Fibroblast of pulmonary artery (primary cell): ENCODE measurements at regions not wholly inside any gene's neighbourhood (a gene's known extent, or its start where the extent isn't known, plus 50 kb on each side); places are given as distances from the start of the nearest gene placed in this dataset.

Experiments
- DNase-seq: peaks from one replicate; pipeline ENCODE4 v3.0.0-alpha.2; 2010; ENCODE audit warnings: low read depth
- H3K4me3 ChIP-seq: replicated peaks from 2 replicates; pipeline ENCODE4 v1.5.1; 2011; ENCODE audit warnings: low read depth, mild to moderate bottlenecking, control low read depth, low read length, moderate library complexity
- TF ChIP-seq, protein P1 (sequence below): IDR thresholded peaks from 2 replicates; pipeline ENCODE4 v1.5.1; 2011; ENCODE audit warnings: mild to moderate bottlenecking, control low read depth, low read length, inconsistent platforms; ENCODE audit errors: missing control alignments

DNA sequence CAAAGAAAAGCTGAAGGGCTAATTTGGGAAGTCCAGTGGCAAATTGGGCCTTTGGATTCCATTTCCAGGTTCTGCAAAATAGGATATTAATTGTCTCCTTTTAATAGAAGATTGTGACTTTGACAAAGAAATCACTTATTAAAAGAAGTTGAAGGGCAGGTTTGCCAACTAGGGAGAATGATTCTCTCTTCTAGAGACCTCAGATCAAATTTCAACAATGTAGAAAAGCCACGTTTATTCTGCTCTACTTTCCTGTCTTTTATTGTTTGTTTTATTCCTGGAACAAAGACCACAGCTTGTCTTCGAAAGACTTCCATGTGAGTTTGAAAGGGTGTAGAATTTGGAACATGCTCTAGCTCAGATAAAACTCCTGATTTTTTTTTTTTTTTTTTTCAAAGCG is 65.5 kb upstream of the PRL start:
- no peak for DNase-seq
- H3K4me3 ChIP-seq, result no peak overlapping the region
- TF ChIP-seq, protein P1, sequence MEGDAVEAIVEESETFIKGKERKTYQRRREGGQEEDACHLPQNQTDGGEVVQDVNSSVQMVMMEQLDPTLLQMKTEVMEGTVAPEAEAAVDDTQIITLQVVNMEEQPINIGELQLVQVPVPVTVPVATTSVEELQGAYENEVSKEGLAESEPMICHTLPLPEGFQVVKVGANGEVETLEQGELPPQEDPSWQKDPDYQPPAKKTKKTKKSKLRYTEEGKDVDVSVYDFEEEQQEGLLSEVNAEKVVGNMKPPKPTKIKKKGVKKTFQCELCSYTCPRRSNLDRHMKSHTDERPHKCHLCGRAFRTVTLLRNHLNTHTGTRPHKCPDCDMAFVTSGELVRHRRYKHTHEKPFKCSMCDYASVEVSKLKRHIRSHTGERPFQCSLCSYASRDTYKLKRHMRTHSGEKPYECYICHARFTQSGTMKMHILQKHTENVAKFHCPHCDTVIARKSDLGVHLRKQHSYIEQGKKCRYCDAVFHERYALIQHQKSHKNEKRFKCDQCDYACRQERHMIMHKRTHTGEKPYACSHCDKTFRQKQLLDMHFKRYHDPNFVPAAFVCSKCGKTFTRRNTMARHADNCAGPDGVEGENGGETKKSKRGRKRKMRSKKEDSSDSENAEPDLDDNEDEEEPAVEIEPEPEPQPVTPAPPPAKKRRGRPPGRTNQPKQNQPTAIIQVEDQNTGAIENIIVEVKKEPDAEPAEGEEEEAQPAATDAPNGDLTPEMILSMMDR, result no peak

DNA sequence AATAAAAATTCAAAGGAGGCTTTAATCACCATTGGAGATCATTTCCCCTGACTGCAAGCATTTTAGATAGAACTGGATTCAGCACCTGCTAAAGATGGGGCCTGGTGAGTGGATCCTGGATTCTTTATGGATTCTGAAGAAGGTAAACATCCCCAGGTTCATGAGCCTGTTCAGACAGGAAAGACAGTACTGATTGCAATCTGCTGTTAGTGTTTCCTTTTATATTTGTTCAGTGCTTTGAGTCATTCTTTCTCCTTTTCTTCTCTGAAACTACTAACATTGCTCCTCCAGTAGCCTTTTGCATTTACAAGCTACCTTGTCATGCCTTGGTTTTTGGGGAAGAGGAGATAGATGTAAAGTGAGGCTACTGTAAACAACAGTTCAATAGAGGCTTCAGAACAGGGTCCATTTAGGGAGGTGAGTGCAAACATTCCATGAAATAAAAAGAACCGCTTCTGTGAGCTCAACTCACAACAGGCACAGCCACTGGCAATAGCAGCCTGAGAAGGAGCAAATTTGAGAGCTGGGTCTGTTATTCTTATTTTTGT is 66.4 kb upstream of the PRL start:
- no peak for DNase-seq
- TF ChIP-seq, protein P1, result no peak

GRCh38 chr6:22363714-22364239 is 66.9 kb upstream of the PRL start:
- TF ChIP-seq, protein P1, result no peak
- H3K4me3 ChIP-seq, result no peak overlapping the region
- no peak for DNase-seq

More for the DNA sequence above, 66.4 kb upstream of the PRL start:
- no peak overlapping the region for H3K4me3 ChIP-seq

DNA sequence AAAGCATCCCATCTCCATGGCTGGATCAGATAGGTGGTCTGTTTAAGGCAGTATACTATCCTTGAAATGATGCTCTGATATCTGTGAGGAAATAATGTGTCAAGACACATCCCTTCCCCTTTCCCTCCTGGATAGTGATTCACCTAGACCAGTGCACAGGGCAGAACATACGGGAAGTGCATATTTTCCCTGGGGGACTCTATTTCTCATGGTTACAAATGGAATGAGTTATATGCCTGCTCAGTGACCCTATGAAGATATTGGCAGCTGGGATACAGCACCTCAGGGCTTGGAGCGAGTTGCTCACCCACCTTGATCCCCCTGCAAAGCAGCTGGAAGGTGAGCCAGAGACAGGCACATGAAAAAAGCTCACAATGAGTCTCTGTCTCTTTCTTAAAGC is 67.5 kb upstream of the PRL start:
- DNase-seq, result no peak
- H3K4me3 ChIP-seq, result no peak overlapping the region
- TF ChIP-seq, protein P1, result no peak

DNA sequence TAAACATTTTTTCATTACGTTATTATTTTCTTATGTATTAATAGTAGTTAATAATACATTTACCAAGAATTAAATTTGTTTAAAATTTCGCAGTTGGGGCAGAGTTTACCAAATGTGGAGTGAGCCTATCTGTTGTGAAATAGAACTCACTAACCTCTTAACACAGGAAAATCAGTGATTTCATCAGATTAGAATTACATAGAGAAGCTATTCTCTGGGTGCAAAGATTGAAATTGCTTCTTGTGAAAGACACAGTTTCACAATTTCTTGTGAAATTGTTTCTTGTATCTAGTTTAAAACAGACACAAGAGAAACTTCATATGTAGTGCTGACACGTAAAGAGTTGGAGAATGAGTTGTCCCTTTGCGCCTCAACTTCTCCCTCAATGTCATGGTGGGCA is 69.4 kb upstream of the PRL start:
- peak; percentile 30 for DNase-seq
- H3K4me3 ChIP-seq, result no peak overlapping the region
- TF ChIP-seq, protein P1, result no peak

GRCh38 chr6:22367346-22367745 is 70.5 kb upstream of the PRL start:
- H3K4me3 ChIP-seq, result no peak overlapping the region
- DNase-seq, result no peak
- TF ChIP-seq, protein P1, result no peak

DNA sequence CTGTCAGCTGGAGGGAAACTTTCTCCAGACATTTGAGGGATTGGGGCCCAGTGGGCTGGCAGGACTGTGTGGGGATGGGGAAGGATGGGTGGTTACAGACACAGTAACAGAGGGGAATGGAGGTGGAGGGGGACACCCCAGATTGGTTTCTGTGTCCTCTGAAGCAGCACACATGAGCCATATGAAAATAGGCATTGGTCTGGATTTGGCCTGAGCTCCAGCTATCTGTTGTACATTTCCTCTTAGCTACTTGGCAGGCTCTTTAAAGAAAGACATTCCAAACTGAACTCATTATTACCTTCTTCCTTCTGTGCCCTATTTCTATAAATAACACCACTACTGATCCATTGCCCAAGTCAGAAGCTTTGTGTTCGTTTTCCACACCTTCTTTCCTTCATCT is 72.0 kb upstream of the PRL start:
- H3K4me3 ChIP-seq, result no peak overlapping the region
- TF ChIP-seq, protein P1, result no peak
- DNase-seq, result peak; percentile 31
